ENCODE measurements at regions not wholly inside any gene's neighbourhood (a gene's known extent, or its start where the extent isn't known, plus 50 kb on each side); places are given as distances from the start of the nearest gene placed in this dataset.

DNA sequence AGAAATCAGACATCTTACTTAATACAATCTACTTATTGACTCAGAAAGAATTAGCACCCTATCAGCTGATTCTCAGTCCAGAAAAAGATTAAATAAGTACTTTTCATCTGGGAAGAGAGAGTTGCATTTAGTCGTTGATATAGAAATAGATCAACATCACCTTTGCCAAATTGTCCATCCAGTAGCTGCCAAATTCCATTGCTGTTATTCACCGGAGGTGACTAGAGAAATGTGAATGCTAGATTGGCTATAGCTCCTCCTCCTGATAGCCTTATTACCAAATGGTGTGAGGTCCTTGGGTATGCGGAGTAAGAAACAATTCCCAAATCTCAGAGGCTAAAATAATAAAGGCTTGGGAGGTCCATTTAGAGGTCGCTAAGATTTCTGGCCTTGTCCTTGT lies 723.3 kb upstream of the FLRT2 start:
- Histone ChIP-seq H3K4me3 (ENCODE audit: low read length) (no peak overlapping the region), H3K4me1 (ENCODE audit: control insufficient read depth, insufficient read depth, low read length) (no peaks in the 10 kb centered on the region), H3K27me3 (ENCODE audit: control insufficient read depth, insufficient read depth, low read length) (no peaks in the 10 kb centered on the region), H3K27ac (ENCODE audit: low read depth, low read length) (no peak overlapping the region), H3K9ac (ENCODE audit: low read length) (no peak overlapping the region), H3K36me3 (ENCODE audit: control insufficient read depth, insufficient read depth, low read length) (no peaks in the 10 kb centered on the region)

GRCh38 chr14:84807673-84808072 lies 722.3 kb upstream of the FLRT2 start:
- H3K4me3 ChIP-seq (ENCODE audit: low read length), result no peak overlapping the region
- H3K36me3 ChIP-seq (ENCODE audit: control insufficient read depth, insufficient read depth, low read length), result no peaks in the 10 kb centered on the region
- no peaks in the 10 kb centered on the region for H3K27me3 ChIP-seq (ENCODE audit: control insufficient read depth, insufficient read depth, low read length)
- no peak overlapping the region for H3K9ac ChIP-seq (ENCODE audit: low read length)
- no peak overlapping the region for H3K27ac ChIP-seq (ENCODE audit: low read depth, low read length)
- H3K4me1 ChIP-seq (ENCODE audit: control insufficient read depth, insufficient read depth, low read length), result no peaks in the 10 kb centered on the region

DNA sequence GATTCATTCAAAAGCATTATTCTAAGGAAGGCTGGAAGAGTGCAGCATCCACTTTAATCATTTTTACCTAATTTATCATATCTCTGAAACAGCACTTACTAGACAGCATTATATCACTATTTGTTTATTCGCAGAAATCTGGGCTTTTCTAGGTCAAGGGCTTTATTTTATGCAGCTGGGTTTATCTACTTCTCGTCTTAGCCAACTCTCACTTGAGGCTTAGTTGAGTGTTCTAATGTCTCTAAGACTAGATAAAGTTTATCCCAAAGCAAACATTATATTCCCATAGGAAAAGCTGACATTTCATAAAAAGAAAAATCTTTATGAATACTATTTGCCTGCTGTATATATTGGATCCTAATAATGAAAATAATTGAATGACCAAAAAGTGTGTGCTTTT lies 720.8 kb upstream of the FLRT2 start:
- Histone ChIP-seq H3K9ac (ENCODE audit: low read length) (no peak overlapping the region), H3K27ac (ENCODE audit: low read depth, low read length) (no peak overlapping the region), H3K4me1 (ENCODE audit: control insufficient read depth, insufficient read depth, low read length) (no peaks in the 10 kb centered on the region), H3K36me3 (ENCODE audit: control insufficient read depth, insufficient read depth, low read length) (no peaks in the 10 kb centered on the region), H3K4me3 (ENCODE audit: low read length) (no peak overlapping the region), H3K27me3 (ENCODE audit: control insufficient read depth, insufficient read depth, low read length) (no peaks in the 10 kb centered on the region)

DNA sequence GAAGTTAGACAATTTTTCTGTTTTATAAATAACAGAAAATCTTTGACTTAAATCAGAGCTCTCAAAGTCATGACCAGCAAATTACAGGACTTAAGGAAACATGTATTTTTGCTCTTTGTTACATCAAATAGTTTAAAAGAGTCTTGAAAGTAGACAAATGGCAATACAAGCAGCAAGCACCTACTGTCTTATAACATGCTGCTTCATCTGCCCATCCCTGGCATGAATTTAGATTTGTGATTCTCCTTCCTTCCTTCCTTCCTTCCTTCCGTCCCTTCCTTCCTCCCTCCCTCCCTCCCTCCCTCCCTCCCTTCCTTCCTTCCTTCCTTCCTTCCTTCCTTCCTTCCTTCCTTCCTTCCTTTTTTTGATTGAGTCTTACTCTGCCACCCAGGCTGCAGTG lies 715.6 kb upstream of the FLRT2 start:
- H3K36me3 ChIP-seq (ENCODE audit: control insufficient read depth, insufficient read depth, low read length), result no peaks in the 10 kb centered on the region
- H3K27me3 ChIP-seq (ENCODE audit: control insufficient read depth, insufficient read depth, low read length), result no peaks in the 10 kb centered on the region
- H3K4me1 ChIP-seq (ENCODE audit: control insufficient read depth, insufficient read depth, low read length), result no peaks in the 10 kb centered on the region
- no peak overlapping the region for H3K27ac ChIP-seq (ENCODE audit: low read depth, low read length)
- H3K9ac ChIP-seq (ENCODE audit: low read length), result no peak overlapping the region
- no peak overlapping the region for H3K4me3 ChIP-seq (ENCODE audit: low read length)

- no peak overlapping the region for H3K4me3 ChIP-seq (ENCODE audit: low read length)
- H3K36me3 ChIP-seq (ENCODE audit: control insufficient read depth, insufficient read depth, low read length), result no peaks in the 10 kb centered on the region
- no peak overlapping the region for H3K27ac ChIP-seq (ENCODE audit: low read depth, low read length)
- no peaks in the 10 kb centered on the region for H3K4me1 ChIP-seq (ENCODE audit: control insufficient read depth, insufficient read depth, low read length)
- H3K9ac ChIP-seq (ENCODE audit: low read length), result no peak overlapping the region
- H3K27me3 ChIP-seq (ENCODE audit: control insufficient read depth, insufficient read depth, low read length), result no peaks in the 10 kb centered on the region
Measured at GRCh38 chr14:84819528-84819927, 710.4 kb upstream of the FLRT2 start.

DNA sequence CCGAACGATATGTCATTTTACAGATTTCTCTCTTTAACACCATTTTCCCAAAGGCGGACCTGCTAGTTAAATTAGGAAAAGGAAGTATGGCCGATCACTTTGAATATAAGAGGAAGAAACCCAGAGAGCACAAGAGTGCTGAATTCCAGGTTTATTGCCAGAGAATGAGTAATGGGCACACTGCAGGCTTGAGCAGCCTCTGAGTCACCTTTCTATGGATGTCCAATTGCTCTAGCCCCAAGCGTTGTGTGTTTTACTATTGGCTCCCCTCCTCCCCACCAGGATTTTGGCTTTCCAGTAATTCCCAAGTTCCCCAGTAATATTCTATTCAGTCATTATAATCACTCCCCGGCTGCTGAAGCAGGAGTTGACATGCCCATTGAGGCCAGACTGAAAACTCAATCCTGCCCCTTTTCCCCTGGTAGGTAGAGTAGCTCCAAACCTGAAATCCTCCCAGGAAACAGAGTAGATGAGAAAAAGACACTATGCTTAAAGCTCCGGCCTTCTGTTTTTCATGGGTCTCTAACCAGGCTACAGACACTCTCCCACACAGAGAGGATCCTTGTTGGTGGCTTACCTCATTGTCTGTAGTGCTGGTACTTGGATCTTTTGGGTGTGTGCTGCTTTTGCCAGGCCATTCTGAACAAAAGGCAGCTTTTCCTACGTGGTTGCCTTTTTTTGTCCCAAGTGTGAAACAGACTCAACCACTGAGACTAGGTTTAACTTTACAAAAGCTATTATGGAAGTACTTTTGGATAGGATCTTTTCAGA lies 704.3 kb upstream of the FLRT2 start:
- Histone ChIP-seq H3K27ac (ENCODE audit: low read depth, low read length) (no peak overlapping the region), H3K36me3 (ENCODE audit: control insufficient read depth, insufficient read depth, low read length) (no peaks in the 10 kb centered on the region), H3K4me1 (ENCODE audit: control insufficient read depth, insufficient read depth, low read length) (no peaks in the 10 kb centered on the region), H3K4me3 (ENCODE audit: low read length) (no peak overlapping the region), H3K9ac (ENCODE audit: low read length) (no peak overlapping the region), H3K27me3 (ENCODE audit: control insufficient read depth, insufficient read depth, low read length) (no peaks in the 10 kb centered on the region)

GRCh38 chr14:84826294-84826693 lies 703.6 kb upstream of the FLRT2 start:
- no peak overlapping the region for H3K27ac ChIP-seq (ENCODE audit: low read depth, low read length)
- H3K4me3 ChIP-seq (ENCODE audit: low read length), result no peak overlapping the region
- no peaks in the 10 kb centered on the region for H3K36me3 ChIP-seq (ENCODE audit: control insufficient read depth, insufficient read depth, low read length)
- no peaks in the 10 kb centered on the region for H3K27me3 ChIP-seq (ENCODE audit: control insufficient read depth, insufficient read depth, low read length)
- no peak overlapping the region for H3K9ac ChIP-seq (ENCODE audit: low read length)
- no peaks in the 10 kb centered on the region for H3K4me1 ChIP-seq (ENCODE audit: control insufficient read depth, insufficient read depth, low read length)

DNA sequence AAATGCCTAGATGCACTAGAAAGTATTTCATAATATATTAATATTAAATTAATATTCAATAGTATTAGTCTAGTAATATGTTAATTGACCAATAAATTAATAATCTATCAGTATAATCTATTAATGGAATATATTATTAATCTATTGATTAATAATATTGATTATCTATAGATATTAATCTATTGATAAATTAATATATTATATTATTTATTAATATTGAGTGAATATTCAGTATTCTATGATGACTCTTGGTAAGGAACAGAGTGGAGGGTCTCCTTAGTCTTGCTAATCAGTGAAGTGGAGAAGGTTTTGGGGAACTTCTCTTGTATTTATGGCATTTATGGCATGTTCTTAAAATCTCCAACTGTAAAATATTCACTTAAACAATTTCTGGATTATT lies 679.3 kb upstream of the FLRT2 start:
- H3K27ac ChIP-seq (ENCODE audit: low read depth, low read length), result no peak overlapping the region
- no peaks in the 10 kb centered on the region for H3K36me3 ChIP-seq (ENCODE audit: control insufficient read depth, insufficient read depth, low read length)
- H3K27me3 ChIP-seq (ENCODE audit: control insufficient read depth, insufficient read depth, low read length), result no peaks in the 10 kb centered on the region
- H3K4me3 ChIP-seq (ENCODE audit: low read length), result no peak overlapping the region
- no peaks in the 10 kb centered on the region for H3K4me1 ChIP-seq (ENCODE audit: control insufficient read depth, insufficient read depth, low read length)
- no peak overlapping the region for H3K9ac ChIP-seq (ENCODE audit: low read length)

GRCh38 chr14:84856751-84857534 lies 673.0 kb upstream of the FLRT2 start:
- no peaks in the 10 kb centered on the region for H3K4me1 ChIP-seq (ENCODE audit: control insufficient read depth, insufficient read depth, low read length)

DNA sequence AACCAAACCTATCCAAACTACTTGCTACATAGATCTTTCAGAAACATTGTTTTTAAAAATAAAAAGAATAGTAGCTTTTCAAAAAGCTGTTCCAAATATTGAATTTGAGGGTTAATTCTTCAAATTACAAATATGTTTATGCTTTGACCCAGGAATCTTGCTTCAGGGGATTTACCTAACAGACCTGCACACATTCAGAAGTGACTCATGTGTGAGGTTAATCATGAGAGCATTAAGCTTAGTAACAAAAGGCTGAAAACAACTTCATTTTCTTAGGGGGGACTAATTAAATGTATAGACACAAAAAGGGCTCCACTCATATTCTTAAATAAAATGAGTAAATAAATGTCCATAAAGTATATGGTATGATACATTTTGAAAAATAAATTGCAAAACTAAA lies 672.4 kb upstream of the FLRT2 start:
- Histone ChIP-seq H3K27ac (ENCODE audit: low read depth, low read length) (no peak overlapping the region), H3K27me3 (ENCODE audit: control insufficient read depth, insufficient read depth, low read length) (no peaks in the 10 kb centered on the region), H3K4me3 (ENCODE audit: low read length) (no peak overlapping the region), H3K9ac (ENCODE audit: low read length) (no peak overlapping the region), H3K4me1 (ENCODE audit: control insufficient read depth, insufficient read depth, low read length) (no peaks in the 10 kb centered on the region), H3K36me3 (ENCODE audit: control insufficient read depth, insufficient read depth, low read length) (no peaks in the 10 kb centered on the region)

More at GRCh38 chr14:84856751-84857534, 673.0 kb upstream of the FLRT2 start:
- Histone ChIP-seq H3K9ac (ENCODE audit: low read length) (no peak overlapping the region), H3K36me3 (ENCODE audit: control insufficient read depth, insufficient read depth, low read length) (no peaks in the 10 kb centered on the region), H3K27me3 (ENCODE audit: control insufficient read depth, insufficient read depth, low read length) (no peaks in the 10 kb centered on the region), H3K27ac (ENCODE audit: low read depth, low read length) (no peak overlapping the region), H3K4me3 (ENCODE audit: low read length) (no peak overlapping the region)

GRCh38 chr14:84859116-84859515 lies 670.8 kb upstream of the FLRT2 start:
- no peaks in the 10 kb centered on the region for H3K36me3 ChIP-seq (ENCODE audit: control insufficient read depth, insufficient read depth, low read length)
- no peak overlapping the region for H3K4me3 ChIP-seq (ENCODE audit: low read length)
- H3K27me3 ChIP-seq (ENCODE audit: control insufficient read depth, insufficient read depth, low read length), result no peaks in the 10 kb centered on the region
- H3K9ac ChIP-seq (ENCODE audit: low read length), result no peak overlapping the region
- no peaks in the 10 kb centered on the region for H3K4me1 ChIP-seq (ENCODE audit: control insufficient read depth, insufficient read depth, low read length)
- H3K27ac ChIP-seq (ENCODE audit: low read depth, low read length), result no peak overlapping the region

GRCh38 chr14:84864548-84865271 lies 665.2 kb upstream of the FLRT2 start:
- Histone ChIP-seq H3K27ac (ENCODE audit: low read depth, low read length) (no peak overlapping the region), H3K36me3 (ENCODE audit: control insufficient read depth, insufficient read depth, low read length) (no peaks in the 10 kb centered on the region), H3K27me3 (ENCODE audit: control insufficient read depth, insufficient read depth, low read length) (no peaks in the 10 kb centered on the region), H3K9ac (ENCODE audit: low read length) (no peak overlapping the region), H3K4me1 (ENCODE audit: control insufficient read depth, insufficient read depth, low read length) (no peaks in the 10 kb centered on the region), H3K4me3 (ENCODE audit: low read length) (no peak overlapping the region)

Data from rectal smooth muscle tissue (tissue), 1 donor.